Mesenchymal stem cell (in vitro differentiated cells and primary cell): ENCODE measurements at regions not wholly inside any gene's neighbourhood (a gene's known extent, or its start where the extent isn't known, plus 50 kb on each side); places are given as distances from the start of the nearest gene placed in this dataset.
A peak's percentile ranks its signal among the peaks of the same experiment; 100 is the strongest.

ENCODE experiments used
- DNase-seq: peaks from one replicate; pipeline ENCODE4 v3.0.0-alpha.2; 2013
- H2AFZ ChIP-seq: one replicate; pipeline ENCODE4 v1.6.1; 2013; ENCODE audit warnings: low read depth, mild to moderate bottlenecking, control low read depth, inconsistent platforms, low read length, moderate library complexity
- H2AK5ac ChIP-seq: 2 replicates; pipeline ENCODE4 v1.6.1; 2013; ENCODE audit warnings: low read length, moderate library complexity, mild to moderate bottlenecking, inconsistent platforms; ENCODE audit not compliant: severe bottlenecking
- H2BK120ac ChIP-seq: one replicate; pipeline ENCODE4 v1.6.1; 2013; ENCODE audit warnings: low read depth, mild to moderate bottlenecking, inconsistent platforms, low read length, moderate library complexity
- H2BK12ac ChIP-seq, 2 experiments: one replicate each; pipeline ENCODE4 v1.6.1; 2013; ENCODE audit warnings: inconsistent platforms in 2 of 2, low read length in 2 of 2, mild to moderate bottlenecking in 2 of 2, moderate library complexity in 2 of 2, control low read depth in 1 of 2
- H2BK15ac ChIP-seq: one replicate; pipeline ENCODE4 v1.6.1; 2013; ENCODE audit warnings: mild to moderate bottlenecking, low read depth, inconsistent platforms; ENCODE audit not compliant: poor library complexity, severe bottlenecking
- H2BK5ac ChIP-seq: 2 replicates; pipeline ENCODE4 v1.6.1; 2013; ENCODE audit warnings: low read depth, mild to moderate bottlenecking, low read length, control low read depth, inconsistent platforms; ENCODE audit not compliant: poor library complexity, severe bottlenecking
- H3K14ac ChIP-seq, 2 experiments: one replicate each; pipeline ENCODE4 v1.6.1; 2013; ENCODE audit warnings: inconsistent platforms in 2 of 2, low read length in 2 of 2, control low read depth in 1 of 2, mild to moderate bottlenecking in 1 of 2, moderate library complexity in 1 of 2
- H3K18ac ChIP-seq, 2 experiments: one replicate each; pipeline ENCODE4 v1.6.1; 2013; ENCODE audit warnings: inconsistent platforms in 2 of 2, low read length in 2 of 2, control low read depth in 1 of 2, low read depth in 1 of 2, mild to moderate bottlenecking in 1 of 2
- H3K23ac ChIP-seq, 2 experiments: one replicate each; pipeline ENCODE4 v1.6.1; 2013; ENCODE audit warnings: inconsistent platforms in 2 of 2, low read length in 2 of 2, mild to moderate bottlenecking in 2 of 2, moderate library complexity in 2 of 2, control low read depth in 1 of 2
- H3K27ac ChIP-seq: 2 replicates; pipeline ENCODE4 v1.5.1; 2013; ENCODE audit warnings: mild to moderate bottlenecking, moderate library complexity, low read length, control low read depth, inconsistent platforms; ENCODE audit not compliant: poor library complexity, severe bottlenecking
- H3K27me3 ChIP-seq, 2 experiments: 2 replicates each; pipeline versions ENCODE4 v1.6.1 to v1.7.0; 2013; ENCODE audit warnings: low read length in 2 of 2, mild to moderate bottlenecking in 2 of 2, moderate library complexity in 2 of 2, control low read depth in 1 of 2, inconsistent platforms in 1 of 2; ENCODE audit not compliant: control insufficient read depth in 1 of 2, insufficient read depth in 1 of 2
- H3K36me3 ChIP-seq, 2 experiments: 2 replicates each; pipeline versions ENCODE4 v1.6.1 to v1.7.0; 2013; ENCODE audit warnings: low read length in 2 of 2, control low read depth in 1 of 2, inconsistent platforms in 1 of 2, low read depth in 1 of 2, mild to moderate bottlenecking in 1 of 2; ENCODE audit not compliant: insufficient read depth in 2 of 2, control insufficient read depth in 1 of 2
- H3K4ac ChIP-seq, 2 experiments: one replicate each; pipeline ENCODE4 v1.6.1; 2013; ENCODE audit warnings: inconsistent platforms in 2 of 2, low read length in 2 of 2, mild to moderate bottlenecking in 2 of 2, moderate library complexity in 2 of 2, control low read depth in 1 of 2, low read depth in 1 of 2
- H3K4me1 ChIP-seq: 2 replicates; pipeline ENCODE4 v1.6.1; 2013; ENCODE audit warnings: low read depth, low read length, control low read depth; ENCODE audit not compliant: control insufficient read depth, insufficient read depth
- H3K4me2 ChIP-seq: 2 replicates; pipeline ENCODE4 v1.6.1; 2013; ENCODE audit warnings: low read length, mild to moderate bottlenecking, inconsistent platforms; ENCODE audit not compliant: poor library complexity, severe bottlenecking
- H3K4me3 ChIP-seq, 2 experiments: 2 replicates each; pipeline versions ENCODE4 v1.5.1 to v1.7.0; 2013; ENCODE audit warnings: low read length in 2 of 2, mild to moderate bottlenecking in 2 of 2, control low read depth in 1 of 2, low read depth in 1 of 2; ENCODE audit not compliant: insufficient read depth in 1 of 2
- H3K79me1 ChIP-seq: replicated peaks from 2 replicates; pipeline ENCODE4 v1.6.1; 2013; ENCODE audit warnings: mild to moderate bottlenecking, control low read depth, low read length, inconsistent platforms; ENCODE audit not compliant: poor library complexity, severe bottlenecking
- H3K9ac ChIP-seq: 2 replicates; pipeline ENCODE4 v1.7.0; 2013; ENCODE audit warnings: mild to moderate bottlenecking, low read length, moderate library complexity
- H3K9me3 ChIP-seq: 2 replicates; pipeline ENCODE4 v1.7.0; 2013; ENCODE audit warnings: mild to moderate bottlenecking, low read length; ENCODE audit not compliant: control insufficient read depth
- H4K8ac ChIP-seq: one replicate; pipeline ENCODE4 v1.6.1; 2013; ENCODE audit warnings: inconsistent platforms, mild to moderate bottlenecking, low read length, moderate library complexity
- H4K91ac ChIP-seq: one replicate; pipeline ENCODE4 v1.6.1; 2013; ENCODE audit warnings: mild to moderate bottlenecking, low read length, inconsistent platforms
- WGBS: methylation state at CpG from one replicate; pipeline ENCODE4 v1.1.7; 2013; ENCODE audit warnings: mixed read lengths; 5-methylcytosine and 5-hydroxymethylcytosine counted together

- H2BK120ac ChIP-seq = no peak overlapping the region
These were observed 62.2 kb upstream of the ECHDC3 start for GRCh38 chr10:11679946-11680345.

GRCh38 chr10:11678074-11678793 is 63.9 kb upstream of the ECHDC3 start:
- H3K36me3 ChIP-seq = no peaks in the 10 kb centered on the region
- no peak overlapping the region for H2BK12ac ChIP-seq
- no peak overlapping the region for H3K27ac ChIP-seq
- no peak overlapping the region for H4K8ac ChIP-seq
- no peak overlapping the region for H2BK5ac ChIP-seq
- no peak overlapping the region for H3K4me3 ChIP-seq
- no peak overlapping the region for H2BK120ac ChIP-seq
- H3K23ac ChIP-seq = no peak overlapping the region
- no peak overlapping the region for H2AFZ ChIP-seq
- H2AK5ac ChIP-seq = no peak overlapping the region
- H3K18ac ChIP-seq = no peak overlapping the region
- H2BK15ac ChIP-seq = no peak overlapping the region
- H3K4ac ChIP-seq = no peak overlapping the region
- H3K79me1 ChIP-seq = no peaks in the 10 kb centered on the region
- H3K27me3 ChIP-seq = peaks cover 27 to 64% of the 10 kb centered on the region in 2 experiments
- WGBS = 81% methylated on average over 14 of the region's 17 CpGs
- no peaks in the 10 kb centered on the region for H3K9me3 ChIP-seq
- DNase-seq = no peak
- H3K9ac ChIP-seq = no peak overlapping the region
- no peak overlapping the region for H4K91ac ChIP-seq
- H3K4me2 ChIP-seq = no peak overlapping the region
- H3K4me1 ChIP-seq = peaks cover 8% of the 10 kb centered on the region
- no peak overlapping the region for H3K14ac ChIP-seq

More at GRCh38 chr10:11679946-11680345, 62.2 kb upstream of the ECHDC3 start:
- Histone ChIP-seq H4K8ac (no peak overlapping the region), H3K4me1 (peaks cover 3% of the 10 kb centered on the region), H4K91ac (no peak overlapping the region), H3K9me3 (no peaks in the 10 kb centered on the region), H3K14ac (no peak overlapping the region), H2BK5ac (no peak overlapping the region), H3K23ac (no peak overlapping the region), H3K27me3 (peaks cover 32 to 67% of the 10 kb centered on the region in 2 experiments), H3K79me1 (no peaks in the 10 kb centered on the region), H2AK5ac (no peak overlapping the region), H3K4ac (no peak overlapping the region), H3K4me2 (no peak overlapping the region), H2BK12ac (no peak overlapping the region), H2AFZ (no peak overlapping the region), H3K36me3 (no peaks in the 10 kb centered on the region), H3K4me3 (no peak overlapping the region), H3K27ac (no peak overlapping the region), H2BK15ac (no peak overlapping the region), H3K18ac (no peak overlapping the region), H3K9ac (no peak overlapping the region)
- WGBS = 74% methylated on average over 3 of the region's 3 CpGs
- DNase-seq = no peak

GRCh38 chr10:11677480-11677879 is 64.7 kb upstream of the ECHDC3 start:
- peaks cover 8% of the 10 kb centered on the region for H3K4me1 ChIP-seq
- H3K4ac ChIP-seq = no peak overlapping the region
- H3K9me3 ChIP-seq = no peaks in the 10 kb centered on the region
- no peak overlapping the region for H2BK12ac ChIP-seq
- no peak overlapping the region for H3K27ac ChIP-seq
- no peak overlapping the region for H3K9ac ChIP-seq
- H2AK5ac ChIP-seq = no peak overlapping the region
- H2BK5ac ChIP-seq = no peak overlapping the region
- no peaks in the 10 kb centered on the region for H3K36me3 ChIP-seq
- H3K18ac ChIP-seq = no peak overlapping the region
- H2BK15ac ChIP-seq = no peak overlapping the region
- H3K23ac ChIP-seq = no peak overlapping the region
- no peak overlapping the region for H3K4me3 ChIP-seq
- no peak overlapping the region for H3K14ac ChIP-seq
- H3K79me1 ChIP-seq = no peaks in the 10 kb centered on the region
- no peak overlapping the region for H2AFZ ChIP-seq
- 94% methylated on average over 11 of the region's 12 CpGs for WGBS
- H3K4me2 ChIP-seq = no peak overlapping the region
- no peak overlapping the region for H4K91ac ChIP-seq
- H4K8ac ChIP-seq = no peak overlapping the region
- H3K27me3 ChIP-seq = peaks cover 20 to 61% of the 10 kb centered on the region in 2 experiments
- DNase-seq = no peak
- H2BK120ac ChIP-seq = no peak overlapping the region

- no peak for DNase-seq
- Histone ChIP-seq H3K79me1 (no peaks in the 10 kb centered on the region), H3K14ac (no peak overlapping the region), H3K9me3 (no peaks in the 10 kb centered on the region), H3K18ac (no peak overlapping the region), H2BK120ac (no peak overlapping the region), H3K27me3 (peaks cover 0 to 30% of the 10 kb centered on the region in 2 experiments), H4K91ac (no peak overlapping the region), H3K27ac (no peak overlapping the region), H3K4me2 (peak overlapping the region; percentile 13), H2BK12ac (no peak overlapping the region), H2BK5ac (no peak overlapping the region), H4K8ac (no peak overlapping the region), H2BK15ac (no peak overlapping the region), H3K4ac (no peak overlapping the region), H3K4me3 (no peak overlapping the region), H3K23ac (no peak overlapping the region), H2AFZ (no peak overlapping the region), H3K4me1 (peaks cover 8% of the 10 kb centered on the region), H2AK5ac (no peak overlapping the region), H3K9ac (no peak overlapping the region), H3K36me3 (no peaks in the 10 kb centered on the region)
- WGBS = 91% methylated on average over 8 of the region's 12 CpGs
These were observed 62.2 kb upstream of the USP6NL start for GRCh38 chr10:11673346-11674280.
